ENCODE measurements at regions not wholly inside any gene's neighbourhood (a gene's known extent, or its start where the extent isn't known, plus 50 kb on each side); places are given as distances from the start of the nearest gene placed in this dataset.

DNA sequence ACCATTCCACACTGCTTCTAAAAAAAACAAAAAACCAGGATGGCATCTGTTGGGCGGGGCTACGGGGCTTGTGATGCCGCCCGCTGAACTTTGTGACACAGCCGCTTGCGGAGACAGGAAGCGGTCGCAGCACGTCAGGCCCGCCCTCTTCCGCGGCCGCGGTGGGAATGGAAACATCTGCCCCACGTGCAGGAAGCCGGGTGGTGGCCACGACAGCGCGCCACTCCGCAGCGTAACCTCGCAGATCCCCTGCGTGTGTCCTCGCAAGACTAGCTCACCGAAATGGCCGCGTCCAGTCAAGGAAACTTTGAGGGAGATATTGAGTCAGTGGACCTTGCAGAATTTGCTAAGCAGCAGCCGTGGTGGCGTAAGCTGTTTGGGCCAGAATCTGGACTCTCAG is 168.5 kb downstream of the SUCLG1 start (continued):
- TF ChIP-seq ZNF407 (IDR thresholded peaks at IDR 0.05; ENCODE audit: low read depth), result no peak
- no peak for TF ChIP-seq CEBPG (CRISPR knock-in tag; IDR thresholded peaks at IDR 0.05)
- TF ChIP-seq CEBPG (tag; conservative IDR thresholded peaks at IDR 0.05 in 1 of 2, IDR thresholded peaks at IDR 0.05 in 1 of 2), result no peak
- TF ChIP-seq ZNF707 (CRISPR knock-in tag; conservative IDR thresholded peaks at IDR 0.05), result no peak
- TF ChIP-seq, protein P1, sequence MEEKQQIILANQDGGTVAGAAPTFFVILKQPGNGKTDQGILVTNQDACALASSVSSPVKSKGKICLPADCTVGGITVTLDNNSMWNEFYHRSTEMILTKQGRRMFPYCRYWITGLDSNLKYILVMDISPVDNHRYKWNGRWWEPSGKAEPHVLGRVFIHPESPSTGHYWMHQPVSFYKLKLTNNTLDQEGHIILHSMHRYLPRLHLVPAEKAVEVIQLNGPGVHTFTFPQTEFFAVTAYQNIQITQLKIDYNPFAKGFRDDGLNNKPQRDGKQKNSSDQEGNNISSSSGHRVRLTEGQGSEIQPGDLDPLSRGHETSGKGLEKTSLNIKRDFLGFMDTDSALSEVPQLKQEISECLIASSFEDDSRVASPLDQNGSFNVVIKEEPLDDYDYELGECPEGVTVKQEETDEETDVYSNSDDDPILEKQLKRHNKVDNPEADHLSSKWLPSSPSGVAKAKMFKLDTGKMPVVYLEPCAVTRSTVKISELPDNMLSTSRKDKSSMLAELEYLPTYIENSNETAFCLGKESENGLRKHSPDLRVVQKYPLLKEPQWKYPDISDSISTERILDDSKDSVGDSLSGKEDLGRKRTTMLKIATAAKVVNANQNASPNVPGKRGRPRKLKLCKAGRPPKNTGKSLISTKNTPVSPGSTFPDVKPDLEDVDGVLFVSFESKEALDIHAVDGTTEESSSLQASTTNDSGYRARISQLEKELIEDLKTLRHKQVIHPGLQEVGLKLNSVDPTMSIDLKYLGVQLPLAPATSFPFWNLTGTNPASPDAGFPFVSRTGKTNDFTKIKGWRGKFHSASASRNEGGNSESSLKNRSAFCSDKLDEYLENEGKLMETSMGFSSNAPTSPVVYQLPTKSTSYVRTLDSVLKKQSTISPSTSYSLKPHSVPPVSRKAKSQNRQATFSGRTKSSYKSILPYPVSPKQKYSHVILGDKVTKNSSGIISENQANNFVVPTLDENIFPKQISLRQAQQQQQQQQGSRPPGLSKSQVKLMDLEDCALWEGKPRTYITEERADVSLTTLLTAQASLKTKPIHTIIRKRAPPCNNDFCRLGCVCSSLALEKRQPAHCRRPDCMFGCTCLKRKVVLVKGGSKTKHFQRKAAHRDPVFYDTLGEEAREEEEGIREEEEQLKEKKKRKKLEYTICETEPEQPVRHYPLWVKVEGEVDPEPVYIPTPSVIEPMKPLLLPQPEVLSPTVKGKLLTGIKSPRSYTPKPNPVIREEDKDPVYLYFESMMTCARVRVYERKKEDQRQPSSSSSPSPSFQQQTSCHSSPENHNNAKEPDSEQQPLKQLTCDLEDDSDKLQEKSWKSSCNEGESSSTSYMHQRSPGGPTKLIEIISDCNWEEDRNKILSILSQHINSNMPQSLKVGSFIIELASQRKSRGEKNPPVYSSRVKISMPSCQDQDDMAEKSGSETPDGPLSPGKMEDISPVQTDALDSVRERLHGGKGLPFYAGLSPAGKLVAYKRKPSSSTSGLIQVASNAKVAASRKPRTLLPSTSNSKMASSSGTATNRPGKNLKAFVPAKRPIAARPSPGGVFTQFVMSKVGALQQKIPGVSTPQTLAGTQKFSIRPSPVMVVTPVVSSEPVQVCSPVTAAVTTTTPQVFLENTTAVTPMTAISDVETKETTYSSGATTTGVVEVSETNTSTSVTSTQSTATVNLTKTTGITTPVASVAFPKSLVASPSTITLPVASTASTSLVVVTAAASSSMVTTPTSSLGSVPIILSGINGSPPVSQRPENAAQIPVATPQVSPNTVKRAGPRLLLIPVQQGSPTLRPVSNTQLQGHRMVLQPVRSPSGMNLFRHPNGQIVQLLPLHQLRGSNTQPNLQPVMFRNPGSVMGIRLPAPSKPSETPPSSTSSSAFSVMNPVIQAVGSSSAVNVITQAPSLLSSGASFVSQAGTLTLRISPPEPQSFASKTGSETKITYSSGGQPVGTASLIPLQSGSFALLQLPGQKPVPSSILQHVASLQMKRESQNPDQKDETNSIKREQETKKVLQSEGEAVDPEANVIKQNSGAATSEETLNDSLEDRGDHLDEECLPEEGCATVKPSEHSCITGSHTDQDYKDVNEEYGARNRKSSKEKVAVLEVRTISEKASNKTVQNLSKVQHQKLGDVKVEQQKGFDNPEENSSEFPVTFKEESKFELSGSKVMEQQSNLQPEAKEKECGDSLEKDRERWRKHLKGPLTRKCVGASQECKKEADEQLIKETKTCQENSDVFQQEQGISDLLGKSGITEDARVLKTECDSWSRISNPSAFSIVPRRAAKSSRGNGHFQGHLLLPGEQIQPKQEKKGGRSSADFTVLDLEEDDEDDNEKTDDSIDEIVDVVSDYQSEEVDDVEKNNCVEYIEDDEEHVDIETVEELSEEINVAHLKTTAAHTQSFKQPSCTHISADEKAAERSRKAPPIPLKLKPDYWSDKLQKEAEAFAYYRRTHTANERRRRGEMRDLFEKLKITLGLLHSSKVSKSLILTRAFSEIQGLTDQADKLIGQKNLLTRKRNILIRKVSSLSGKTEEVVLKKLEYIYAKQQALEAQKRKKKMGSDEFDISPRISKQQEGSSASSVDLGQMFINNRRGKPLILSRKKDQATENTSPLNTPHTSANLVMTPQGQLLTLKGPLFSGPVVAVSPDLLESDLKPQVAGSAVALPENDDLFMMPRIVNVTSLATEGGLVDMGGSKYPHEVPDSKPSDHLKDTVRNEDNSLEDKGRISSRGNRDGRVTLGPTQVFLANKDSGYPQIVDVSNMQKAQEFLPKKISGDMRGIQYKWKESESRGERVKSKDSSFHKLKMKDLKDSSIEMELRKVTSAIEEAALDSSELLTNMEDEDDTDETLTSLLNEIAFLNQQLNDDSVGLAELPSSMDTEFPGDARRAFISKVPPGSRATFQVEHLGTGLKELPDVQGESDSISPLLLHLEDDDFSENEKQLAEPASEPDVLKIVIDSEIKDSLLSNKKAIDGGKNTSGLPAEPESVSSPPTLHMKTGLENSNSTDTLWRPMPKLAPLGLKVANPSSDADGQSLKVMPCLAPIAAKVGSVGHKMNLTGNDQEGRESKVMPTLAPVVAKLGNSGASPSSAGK (IDR thresholded peaks at IDR 0.05), result peak; percentile 89
- TF ChIP-seq PHF21A (IDR thresholded peaks at IDR 0.05; ENCODE audit: borderline replicate concordance, low read depth), result no peak
- TF ChIP-seq, protein P2, sequence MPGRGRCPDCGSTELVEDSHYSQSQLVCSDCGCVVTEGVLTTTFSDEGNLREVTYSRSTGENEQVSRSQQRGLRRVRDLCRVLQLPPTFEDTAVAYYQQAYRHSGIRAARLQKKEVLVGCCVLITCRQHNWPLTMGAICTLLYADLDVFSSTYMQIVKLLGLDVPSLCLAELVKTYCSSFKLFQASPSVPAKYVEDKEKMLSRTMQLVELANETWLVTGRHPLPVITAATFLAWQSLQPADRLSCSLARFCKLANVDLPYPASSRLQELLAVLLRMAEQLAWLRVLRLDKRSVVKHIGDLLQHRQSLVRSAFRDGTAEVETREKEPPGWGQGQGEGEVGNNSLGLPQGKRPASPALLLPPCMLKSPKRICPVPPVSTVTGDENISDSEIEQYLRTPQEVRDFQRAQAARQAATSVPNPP (IDR thresholded peaks at IDR 0.05; ENCODE audit: borderline replicate concordance, insufficient read depth, insufficient read length), result no peak
- TF ChIP-seq ZSCAN29 (IDR thresholded peaks at IDR 0.05), result no peak
